GM18517 (cell line): ENCODE measurements at regions not wholly inside any gene's neighbourhood (a gene's known extent, or its start where the extent isn't known, plus 50 kb on each side); places are given as distances from the start of the nearest gene placed in this dataset.

ENCODE experiments used
- ATAC-seq: cut with Tn5 transposase; IDR thresholded peaks from one replicate; pipeline ENCODE4 v1.9.1; 2021; ENCODE audit warnings: mild to moderate bottlenecking, moderate library complexity; ENCODE audit not compliant: unreplicated experiment

- ATAC-seq = no peak
These were observed 332.1 kb downstream of the DIRAS2 start for GRCh38 chr9:90310521-90310876.

- no peak for ATAC-seq
These were observed 330.8 kb downstream of the DIRAS2 start for GRCh38 chr9:90311811-90312210.

- no peak for ATAC-seq
These were observed 320.3 kb downstream of the DIRAS2 start for GRCh38 chr9:90322296-90322695.

GRCh38 chr9:90325913-90326653 lies 316.5 kb downstream of the DIRAS2 start:
- ATAC-seq = no peak

GRCh38 chr9:90330231-90330630 lies 312.4 kb downstream of the DIRAS2 start:
- ATAC-seq = no peak

GRCh38 chr9:90331826-90332575 lies 310.6 kb downstream of the DIRAS2 start:
- ATAC-seq = no peak

- ATAC-seq = no peak
These were observed 309.4 kb downstream of the DIRAS2 start for GRCh38 chr9:90333226-90333625.

- ATAC-seq = no peak
These were observed 302.2 kb downstream of the DIRAS2 start for GRCh38 chr9:90340421-90340820.

- no peak for ATAC-seq
These were observed 300.0 kb downstream of the DIRAS2 start for GRCh38 chr9:90342607-90343006.

- ATAC-seq = no peak
These were observed 299.3 kb downstream of the DIRAS2 start for GRCh38 chr9:90343366-90343765.

GRCh38 chr9:90343991-90344390 lies 298.6 kb downstream of the DIRAS2 start:
- no peak for ATAC-seq

GRCh38 chr9:90365666-90366065 lies 277.0 kb downstream of the DIRAS2 start:
- no peak for ATAC-seq

GRCh38 chr9:90368241-90368640 lies 274.4 kb downstream of the DIRAS2 start:
- ATAC-seq = no peak

GRCh38 chr9:90368928-90369327 lies 273.7 kb downstream of the DIRAS2 start:
- ATAC-seq = no peak

GRCh38 chr9:90379771-90380170 lies 262.9 kb downstream of the DIRAS2 start:
- no peak for ATAC-seq

- no peak for ATAC-seq
These were observed 257.5 kb downstream of the DIRAS2 start for GRCh38 chr9:90385146-90385545.

GRCh38 chr9:90393365-90394152 lies 249.1 kb downstream of the DIRAS2 start:
- no peak for ATAC-seq

GRCh38 chr9:90394871-90395270 lies 247.8 kb downstream of the DIRAS2 start:
- ATAC-seq = no peak

- no peak for ATAC-seq
These were observed 242.5 kb downstream of the DIRAS2 start for GRCh38 chr9:90400091-90400490.

GRCh38 chr9:90408659-90409058 lies 234.0 kb downstream of the DIRAS2 start:
- ATAC-seq = no peak

GRCh38 chr9:90419221-90419851 lies 223.3 kb downstream of the DIRAS2 start:
- ATAC-seq = no peak
